AG10803 (cell line): ENCODE measurements at regions not wholly inside any gene's neighbourhood (a gene's known extent, or its start where the extent isn't known, plus 50 kb on each side); places are given as distances from the start of the nearest gene placed in this dataset.

Source experiments
- DNase-seq: peaks from one replicate; pipeline ENCODE4 v3.0.0; 2010; ENCODE audit warnings: low read depth
- H3K4me3 ChIP-seq: 2 replicates; pipeline ENCODE4 v1.5.1; 2011; ENCODE audit warnings: mild to moderate bottlenecking, low read length, control low read depth
- TF ChIP-seq, protein P1 (sequence below): conservative IDR thresholded peaks from 2 replicates; pipeline ENCODE4 v1.5.1; 2011; ENCODE audit warnings: mild to moderate bottlenecking, low read length, control low read depth, inconsistent platforms

GRCh38 chr11:29914203-29914930 lies 102.5 kb downstream of the KCNA4 start:
- TF ChIP-seq, protein P1, sequence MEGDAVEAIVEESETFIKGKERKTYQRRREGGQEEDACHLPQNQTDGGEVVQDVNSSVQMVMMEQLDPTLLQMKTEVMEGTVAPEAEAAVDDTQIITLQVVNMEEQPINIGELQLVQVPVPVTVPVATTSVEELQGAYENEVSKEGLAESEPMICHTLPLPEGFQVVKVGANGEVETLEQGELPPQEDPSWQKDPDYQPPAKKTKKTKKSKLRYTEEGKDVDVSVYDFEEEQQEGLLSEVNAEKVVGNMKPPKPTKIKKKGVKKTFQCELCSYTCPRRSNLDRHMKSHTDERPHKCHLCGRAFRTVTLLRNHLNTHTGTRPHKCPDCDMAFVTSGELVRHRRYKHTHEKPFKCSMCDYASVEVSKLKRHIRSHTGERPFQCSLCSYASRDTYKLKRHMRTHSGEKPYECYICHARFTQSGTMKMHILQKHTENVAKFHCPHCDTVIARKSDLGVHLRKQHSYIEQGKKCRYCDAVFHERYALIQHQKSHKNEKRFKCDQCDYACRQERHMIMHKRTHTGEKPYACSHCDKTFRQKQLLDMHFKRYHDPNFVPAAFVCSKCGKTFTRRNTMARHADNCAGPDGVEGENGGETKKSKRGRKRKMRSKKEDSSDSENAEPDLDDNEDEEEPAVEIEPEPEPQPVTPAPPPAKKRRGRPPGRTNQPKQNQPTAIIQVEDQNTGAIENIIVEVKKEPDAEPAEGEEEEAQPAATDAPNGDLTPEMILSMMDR: no peak
- DNase-seq: peak; percentile 1
- H3K4me3 ChIP-seq: no peak overlapping the region

DNA sequence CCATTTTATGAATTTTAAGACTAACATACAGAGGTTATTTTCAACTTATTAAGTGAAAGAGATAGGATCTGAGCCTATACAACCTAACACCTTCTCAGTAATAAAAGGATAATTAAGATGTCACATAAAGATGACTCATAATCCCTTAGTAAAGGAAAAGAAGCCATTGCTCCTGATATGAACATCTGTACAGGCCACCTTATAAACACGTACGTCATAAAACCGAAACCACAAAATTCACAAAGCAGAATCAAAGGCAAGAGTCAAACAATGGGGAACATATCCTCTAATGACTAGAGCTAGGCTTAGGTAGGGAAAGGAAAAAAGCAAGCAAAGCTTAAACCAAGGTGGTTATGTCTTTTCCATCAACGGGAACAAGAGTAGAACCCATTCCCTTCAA lies 103.5 kb downstream of the KCNA4 start:
- no peak overlapping the region for H3K4me3 ChIP-seq
- TF ChIP-seq, protein P1: no peak
- no peak for DNase-seq

DNA sequence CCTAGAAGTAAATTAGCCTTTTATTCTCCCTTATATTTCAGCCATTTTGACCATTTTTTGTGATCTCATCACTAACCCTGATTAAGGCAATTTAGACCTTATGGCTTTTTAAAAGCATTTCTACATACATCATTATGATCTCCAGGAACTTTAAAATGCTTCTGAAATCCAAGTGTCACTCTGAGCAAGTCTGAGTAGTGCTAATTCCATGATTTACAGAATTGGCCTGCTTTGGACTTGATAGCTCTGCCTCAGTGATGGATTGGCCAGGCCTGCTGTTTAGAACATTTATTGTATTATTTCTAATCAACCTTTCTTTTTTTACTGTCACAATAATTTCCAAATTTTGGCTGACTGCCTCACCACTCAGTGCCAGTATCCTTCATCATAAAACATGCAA lies 116.4 kb downstream of the KCNA4 start:
- no peak overlapping the region for H3K4me3 ChIP-seq
- TF ChIP-seq, protein P1: no peak
- DNase-seq: no peak

DNA sequence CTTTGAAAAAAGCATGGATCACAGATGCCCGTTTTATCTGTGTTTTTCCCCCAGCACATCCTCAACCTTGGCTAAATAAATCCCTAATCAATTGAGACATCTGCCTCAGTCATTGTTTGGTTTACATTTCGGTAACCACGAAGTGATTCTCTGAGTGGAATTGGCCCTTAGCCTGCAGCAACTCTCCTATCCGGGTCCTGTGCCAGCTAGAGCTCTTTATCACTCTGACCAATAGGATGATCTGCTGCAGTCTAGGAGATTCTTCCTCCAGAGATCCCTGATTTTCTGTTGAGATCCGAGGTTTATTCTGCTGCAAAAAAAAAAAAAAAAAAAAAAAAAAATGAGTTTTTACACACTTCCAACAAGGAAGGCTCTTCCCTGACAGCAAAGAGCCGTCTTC lies 137.3 kb downstream of the KCNA4 start:
- no peak overlapping the region for H3K4me3 ChIP-seq
- TF ChIP-seq, protein P1: no peak
- no peak for DNase-seq

DNA sequence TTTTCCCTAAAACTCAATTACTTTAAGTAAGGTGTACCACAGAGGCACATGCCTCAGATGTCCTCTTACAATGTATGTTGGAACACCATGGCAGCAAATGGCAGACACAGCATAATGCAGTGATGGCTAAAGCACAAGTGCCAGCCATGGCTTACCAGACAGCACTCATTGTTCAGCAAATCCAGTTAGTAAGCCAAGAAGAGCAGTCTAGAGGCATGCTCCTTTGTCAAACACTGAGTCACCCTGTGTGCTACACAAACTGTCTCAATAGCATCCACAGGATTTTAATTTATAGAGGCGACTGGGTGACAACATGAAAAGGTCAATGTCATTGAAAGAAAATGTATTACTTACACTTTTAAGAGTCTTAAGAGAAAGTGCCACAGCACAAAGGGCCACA lies 140.6 kb downstream of the KCNA4 start:
- TF ChIP-seq, protein P1: no peak
- no peak overlapping the region for H3K4me3 ChIP-seq
- DNase-seq: no peak

DNA sequence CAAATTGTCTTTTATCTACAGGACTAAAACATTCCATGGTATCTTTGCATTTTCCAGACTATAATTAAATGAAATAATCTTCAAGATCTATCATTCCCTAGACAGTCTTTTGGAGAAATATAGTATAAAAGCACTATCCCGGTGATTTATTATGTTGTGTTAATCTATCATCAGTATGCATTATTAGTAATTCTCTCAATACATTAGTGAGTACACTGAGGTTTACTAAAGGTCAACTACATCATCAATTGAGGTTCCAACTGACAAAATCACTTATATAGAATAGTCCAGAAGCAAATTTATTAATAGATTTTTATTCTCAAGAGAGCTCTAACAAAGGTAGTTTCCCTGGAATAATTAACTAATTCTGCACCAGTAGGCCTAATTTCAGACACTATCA lies 169.6 kb downstream of the KCNA4 start:
- DNase-seq: no peak
- no peak overlapping the region for H3K4me3 ChIP-seq
- TF ChIP-seq, protein P1: no peak

- DNase-seq: no peak
- no peak overlapping the region for H3K4me3 ChIP-seq
- TF ChIP-seq, protein P1: no peak
Observed at GRCh38 chr11:29844701-29845379, 172.0 kb downstream of the KCNA4 start.
